GM21825 (cell line): ENCODE measurements at regions not wholly inside any gene's neighbourhood (a gene's known extent, or its start where the extent isn't known, plus 50 kb on each side); places are given as distances from the start of the nearest gene placed in this dataset.
A peak's percentile ranks its signal among the peaks of the same experiment; 100 is the strongest.

Experiments used
- ATAC-seq: cut with Tn5 transposase; IDR thresholded peaks from one replicate; pipeline ENCODE4 v1.9.1; 2021; ENCODE audit warnings: mild to moderate bottlenecking, moderate library complexity; ENCODE audit not compliant: unreplicated experiment

DNA sequence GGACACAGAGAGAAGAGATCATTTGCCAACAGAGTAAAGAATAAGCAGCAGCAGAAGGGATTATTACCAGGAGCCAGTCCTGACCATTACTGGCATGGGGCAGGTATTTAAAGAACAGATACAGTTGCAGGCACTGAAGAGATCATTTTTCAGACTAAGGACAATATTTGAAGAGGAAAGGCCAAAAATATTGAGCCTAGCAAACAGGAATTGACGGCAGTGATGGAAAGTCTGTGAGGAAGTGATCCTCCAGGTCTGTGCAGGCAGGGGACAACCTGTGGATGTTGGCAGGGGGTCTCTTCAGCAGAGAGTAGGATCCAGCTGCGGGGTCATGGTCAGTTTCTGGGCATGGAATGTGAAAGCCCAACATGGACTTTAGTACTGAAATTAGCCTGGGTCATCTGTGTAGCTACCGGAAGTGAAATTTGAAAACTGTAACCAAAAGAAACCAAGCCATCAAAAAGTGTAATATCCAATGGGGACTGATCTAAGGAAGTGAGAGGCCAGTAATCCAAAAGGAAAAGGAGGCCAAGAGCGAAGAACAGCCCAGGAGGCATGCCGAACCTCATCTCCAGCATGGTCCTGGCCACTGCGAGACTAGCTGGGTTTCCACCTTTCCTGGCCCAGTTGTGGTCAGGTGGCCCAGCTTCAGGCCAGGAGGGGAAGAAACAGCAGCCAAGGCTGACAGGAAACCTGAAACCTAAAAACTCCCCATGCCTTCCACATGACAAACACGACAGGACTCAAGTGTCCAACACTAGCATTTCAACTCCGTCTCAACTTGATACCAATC lies 115.1 kb upstream of the TNFAIP3 start:
- ATAC-seq, result no peak

DNA sequence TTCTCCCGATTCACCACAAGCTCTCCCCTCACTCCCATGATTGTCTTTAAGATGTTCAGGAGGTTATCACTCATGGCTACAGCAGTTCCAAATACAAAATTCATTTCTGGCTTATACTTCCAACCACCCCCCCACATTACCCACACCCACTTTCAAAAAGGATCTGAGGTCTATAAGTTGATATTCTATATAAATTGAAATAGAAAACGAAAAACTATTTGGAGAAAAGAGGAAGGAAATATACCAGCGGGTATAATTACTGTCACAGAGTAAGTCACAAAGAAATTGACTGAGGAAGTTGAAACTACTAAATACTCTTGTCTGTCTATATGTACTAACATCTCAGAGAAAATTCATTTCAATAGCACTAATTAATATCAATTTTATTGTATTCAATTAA lies 112.7 kb upstream of the TNFAIP3 start:
- peak; percentile 62 for ATAC-seq

GRCh38 chr6:137754866-137755265 lies 112.2 kb upstream of the TNFAIP3 start:
- peak; percentile 34 for ATAC-seq

DNA sequence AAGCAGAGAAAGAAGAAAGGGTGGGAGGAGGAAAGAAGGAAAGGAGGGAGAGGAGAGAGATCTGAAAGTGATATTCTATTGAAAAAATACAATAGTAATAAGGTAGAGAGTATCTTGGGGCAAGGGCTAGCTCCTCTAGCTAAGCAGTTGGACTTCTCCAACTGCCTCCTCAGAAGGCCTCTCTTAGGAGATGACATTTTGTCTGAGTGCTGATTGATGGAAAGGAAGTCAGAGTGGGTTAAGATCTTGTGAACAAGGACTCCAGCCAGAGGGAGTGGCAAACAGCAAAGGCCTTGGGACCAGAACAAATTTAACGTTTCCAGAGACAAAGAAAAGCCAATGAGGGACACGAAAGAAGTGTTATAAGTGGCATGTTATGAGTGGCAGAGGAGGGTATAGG lies 111.8 kb upstream of the TNFAIP3 start:
- no peak for ATAC-seq

- no peak for ATAC-seq
Measured at GRCh38 chr6:137756788-137757187, 110.3 kb upstream of the TNFAIP3 start.

DNA sequence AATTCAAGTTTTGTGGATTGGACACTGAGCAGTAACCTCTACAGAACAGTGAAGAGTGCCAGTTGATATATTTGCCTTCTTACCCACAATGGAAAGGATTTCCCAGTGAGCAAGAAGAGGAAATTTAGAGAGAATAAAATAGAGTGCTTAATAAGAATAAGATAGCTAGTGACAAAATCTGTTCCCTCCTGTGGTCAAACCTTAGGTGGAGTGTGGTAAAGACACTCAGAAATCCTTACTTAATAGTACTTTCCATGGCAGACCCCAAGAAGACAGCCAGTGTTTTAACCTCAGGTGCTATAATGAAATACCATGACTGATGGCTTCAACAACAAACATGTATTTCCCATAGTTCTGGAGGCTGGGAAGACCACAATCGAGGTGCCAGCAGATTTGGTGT lies 108.4 kb upstream of the TNFAIP3 start:
- no peak for ATAC-seq

DNA sequence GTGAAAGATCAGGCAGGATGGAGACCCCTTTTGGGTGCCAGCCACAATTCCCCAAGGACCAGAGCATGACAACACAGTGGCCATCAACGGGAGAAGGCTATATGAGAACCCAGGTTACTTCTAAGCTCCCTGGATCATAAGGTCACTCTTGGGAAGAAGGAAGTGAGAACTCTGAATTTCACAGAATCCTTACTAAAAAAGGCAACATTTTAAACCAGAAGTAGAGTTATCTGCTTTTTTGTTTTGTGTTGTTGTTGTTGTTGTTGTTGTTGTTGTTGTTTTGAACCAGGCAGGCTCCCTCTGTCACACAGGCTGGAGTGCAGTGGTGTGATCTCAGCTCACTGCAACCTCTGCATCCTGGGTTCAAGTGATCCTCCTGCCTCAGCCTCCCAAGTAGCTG lies 107.4 kb upstream of the TNFAIP3 start:
- ATAC-seq, result no peak

DNA sequence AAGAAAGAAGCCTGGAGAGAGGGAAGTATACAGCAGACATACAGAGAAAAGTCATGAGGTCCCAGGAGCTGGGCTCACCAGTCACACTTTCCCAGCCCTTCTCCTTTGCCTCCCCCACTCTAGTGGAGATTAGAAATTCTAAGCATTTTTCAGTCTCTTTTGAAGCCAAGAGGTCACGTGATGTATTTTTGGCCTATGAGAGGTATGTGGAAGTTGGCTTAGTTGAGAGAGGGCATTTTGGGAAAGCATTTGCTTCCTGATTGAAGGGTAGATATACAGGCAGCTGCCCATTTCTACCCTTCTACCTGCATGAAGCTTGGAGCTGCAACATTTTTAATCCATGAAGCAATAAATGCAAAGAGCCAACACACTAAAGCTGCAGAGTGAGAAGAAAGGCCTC lies 106.0 kb upstream of the TNFAIP3 start:
- no peak for ATAC-seq

DNA sequence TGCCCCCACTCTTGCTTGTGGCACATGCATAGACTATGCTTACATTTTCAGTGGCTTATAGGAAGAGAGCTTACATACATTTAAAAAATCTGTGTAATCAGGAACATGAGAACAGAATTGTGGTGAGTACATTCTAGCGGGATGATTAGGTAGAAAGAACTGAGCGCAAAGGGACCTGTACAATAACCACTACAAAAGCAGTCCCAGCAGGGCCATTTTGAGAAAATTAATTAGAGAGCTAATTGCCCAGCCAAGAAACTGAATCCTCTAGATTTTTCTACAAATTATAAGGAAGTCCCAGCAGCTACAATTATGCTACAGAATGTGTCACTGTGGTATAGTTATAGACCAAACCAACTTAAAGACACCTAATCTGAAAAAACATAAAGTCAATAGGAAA lies 105.6 kb upstream of the TNFAIP3 start:
- ATAC-seq, result no peak

- ATAC-seq, result no peak
Measured at GRCh38 chr6:137762168-137763090, 104.6 kb upstream of the TNFAIP3 start.

DNA sequence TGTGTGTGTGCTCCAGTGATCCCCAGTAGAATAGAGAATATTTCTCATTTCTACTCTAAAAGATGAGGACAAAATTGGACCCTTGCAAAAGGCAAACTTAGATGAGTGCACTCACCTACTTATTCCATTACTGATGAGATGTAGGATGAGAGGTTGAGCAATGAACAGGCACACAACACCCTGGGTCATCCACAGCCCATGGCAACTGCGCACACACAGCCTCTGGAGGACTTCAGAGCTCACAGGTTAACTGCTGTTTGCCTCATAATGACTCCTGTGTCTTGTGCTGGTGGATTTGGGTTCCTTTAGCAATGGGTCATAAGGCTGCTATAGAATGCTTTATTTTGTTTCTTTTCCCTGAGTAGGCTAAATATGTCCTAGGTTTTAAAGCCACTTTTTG lies 103.6 kb upstream of the TNFAIP3 start:
- ATAC-seq, result no peak

DNA sequence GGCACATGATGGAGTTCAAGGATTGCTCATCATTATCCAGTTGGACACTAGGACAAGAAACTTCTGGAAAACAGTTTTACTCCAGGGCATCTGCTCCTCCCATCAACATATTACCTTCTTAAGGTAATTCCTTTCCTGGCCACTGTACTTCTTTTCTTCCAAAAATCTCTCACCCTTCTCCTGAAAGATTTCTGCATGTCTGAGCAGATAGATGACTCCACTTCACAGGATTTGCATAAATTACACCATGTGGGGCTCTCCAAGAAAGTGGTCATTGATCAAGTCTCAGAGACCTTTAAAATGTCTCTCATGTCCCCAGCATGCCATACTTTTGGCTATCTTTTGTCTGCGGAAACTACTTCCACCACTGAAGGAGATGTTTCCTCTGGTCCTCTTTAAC lies 103.2 kb upstream of the TNFAIP3 start:
- ATAC-seq, result no peak

DNA sequence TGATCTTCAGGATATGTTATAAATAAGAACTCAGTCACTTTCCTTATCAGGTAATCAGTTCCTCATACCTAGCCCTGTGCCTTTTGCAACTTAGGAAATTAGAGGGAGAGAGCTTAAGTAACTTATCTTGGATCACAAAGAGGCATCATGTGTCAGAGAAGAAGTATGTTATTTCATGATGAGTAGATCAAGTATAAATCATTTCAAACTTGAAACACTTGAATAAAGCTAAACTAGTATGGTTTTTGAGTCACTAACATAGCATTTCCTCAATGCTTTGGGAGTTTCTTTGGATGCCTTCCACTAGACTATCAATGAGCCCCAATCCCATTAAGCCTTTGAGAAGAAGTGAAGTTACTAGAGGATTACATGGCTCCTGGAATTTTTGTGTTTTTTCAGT lies 102.6 kb upstream of the TNFAIP3 start:
- no peak for ATAC-seq

DNA sequence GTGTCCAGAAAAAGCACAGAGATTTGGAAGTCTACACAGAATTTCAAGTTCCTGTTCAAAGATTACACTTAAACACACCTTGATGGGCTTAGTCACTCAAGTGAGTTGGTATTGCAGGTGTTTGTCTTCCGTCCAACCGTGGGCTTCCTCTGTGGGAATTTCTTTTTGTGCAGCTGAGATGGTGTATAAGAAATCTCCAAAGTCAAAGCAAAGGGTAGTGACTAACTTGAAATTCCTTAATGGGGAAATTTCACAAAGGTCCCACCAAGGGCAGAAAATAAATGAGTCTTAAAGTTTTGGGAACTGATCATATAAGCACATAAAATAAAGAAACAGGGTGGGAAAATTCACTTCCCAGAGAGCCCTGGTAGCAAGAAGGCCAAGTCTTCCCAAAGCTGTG lies 102.0 kb upstream of the TNFAIP3 start:
- no peak for ATAC-seq

DNA sequence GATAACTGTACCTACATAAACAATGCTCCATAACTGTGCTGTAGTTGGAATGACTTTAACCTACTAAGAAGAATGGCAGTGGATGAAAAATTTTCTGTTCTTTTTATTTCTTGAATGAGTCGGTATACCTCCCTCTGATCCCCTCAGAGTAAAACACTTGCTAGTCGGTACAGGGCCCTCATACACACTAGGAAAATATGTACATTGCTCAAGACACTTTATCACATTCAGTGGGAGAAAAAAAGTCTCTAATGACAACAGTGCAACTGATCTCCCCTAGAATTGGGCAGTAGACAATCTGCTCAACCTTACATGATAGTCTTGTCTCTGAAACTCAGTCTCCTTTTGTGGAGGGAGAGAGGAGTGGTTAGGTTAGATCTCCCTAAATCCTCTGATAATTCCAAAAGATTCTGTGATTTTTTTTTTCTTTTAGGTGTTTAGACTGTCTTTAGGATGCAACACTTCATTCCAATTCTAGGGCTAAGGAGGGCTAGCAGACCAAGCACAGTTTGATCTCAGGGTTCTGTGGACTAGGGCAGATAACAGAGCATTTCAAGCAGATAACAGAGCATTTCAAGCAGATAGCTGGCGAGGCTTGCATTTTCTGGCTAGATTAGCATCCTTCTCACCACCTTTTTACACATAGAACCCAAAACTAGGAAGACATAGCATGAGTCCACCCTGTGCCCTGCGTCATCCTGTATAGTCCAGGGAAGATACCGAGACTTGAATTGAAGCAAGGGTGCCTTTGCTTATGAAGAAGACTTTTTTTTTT lies 100.3 kb upstream of the TNFAIP3 start:
- ATAC-seq, result no peak

DNA sequence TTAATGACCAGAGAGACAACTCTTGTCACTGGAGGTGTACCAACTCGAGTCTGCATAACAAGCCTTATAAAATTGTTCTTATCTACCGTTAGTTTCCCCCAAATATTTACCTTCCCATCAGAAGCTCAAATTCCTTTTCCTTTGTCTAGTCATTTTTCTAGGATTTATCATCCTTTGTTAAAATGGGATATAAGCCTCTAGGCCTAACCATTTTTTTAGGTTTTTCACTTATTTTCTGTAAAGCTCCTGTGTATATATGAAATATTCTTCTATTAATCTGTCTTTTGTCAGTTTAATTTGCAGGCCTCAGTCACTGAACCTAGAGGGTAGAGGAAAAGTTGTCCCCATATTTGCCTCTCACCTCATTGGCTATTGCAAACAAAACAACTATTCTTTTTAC lies 99.6 kb upstream of the TNFAIP3 start:
- ATAC-seq, result no peak

GRCh38 chr6:137767911-137768690 lies 99.0 kb upstream of the TNFAIP3 start:
- ATAC-seq, result peak; percentile 76

DNA sequence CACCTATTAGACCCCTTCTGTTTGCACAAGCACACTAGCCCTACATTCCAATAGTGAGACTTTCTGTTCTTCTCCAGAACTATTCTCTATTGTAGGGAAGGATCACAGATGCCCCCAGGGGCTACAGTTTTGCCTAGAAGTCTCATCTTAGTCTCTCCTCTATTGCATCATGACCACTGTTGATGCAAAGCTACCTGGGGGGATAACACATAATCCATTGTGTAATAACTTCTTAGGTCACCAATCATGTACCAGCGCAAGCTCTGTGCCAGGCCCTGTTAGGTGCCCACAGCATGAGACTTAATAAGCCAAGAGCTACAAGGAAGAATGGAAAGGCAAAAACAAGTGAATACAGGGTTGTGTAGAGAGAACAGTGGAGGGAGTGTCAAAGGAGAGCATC lies 98.1 kb upstream of the TNFAIP3 start:
- no peak for ATAC-seq

GRCh38 chr6:137769797-137770362 lies 97.2 kb upstream of the TNFAIP3 start:
- no peak for ATAC-seq

GRCh38 chr6:137772541-137773250 lies 94.4 kb upstream of the TNFAIP3 start:
- ATAC-seq, result no peak
